ENCODE measurements at regions not wholly inside any gene's neighbourhood (a gene's known extent, or its start where the extent isn't known, plus 50 kb on each side); places are given as distances from the start of the nearest gene placed in this dataset.

DNA sequence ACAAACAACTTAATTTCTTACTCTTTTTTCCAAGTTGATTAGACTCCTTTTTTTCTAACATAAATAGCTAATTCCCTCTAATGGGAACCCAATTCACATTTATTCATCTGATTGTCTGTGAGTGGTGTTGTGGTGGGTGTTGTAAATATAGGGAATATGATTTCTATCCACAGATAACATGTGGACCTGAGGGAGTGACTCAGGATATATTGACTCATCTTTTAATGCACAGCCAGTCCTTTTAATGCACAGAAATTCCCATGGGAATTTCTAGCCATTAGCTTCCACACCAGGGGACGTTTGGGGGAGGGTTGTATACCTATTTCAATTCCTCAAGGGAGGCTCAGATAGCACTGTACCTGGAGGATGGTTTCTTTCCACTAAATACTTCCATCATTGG lies 1339.6 kb upstream of the LRRTM1 start:
- H3K27ac ChIP-seq = no peak overlapping the region
- FAIRE-seq (no peak), DNase-seq (ENCODE audit: low read depth in 1 of 2, low spot score in 1 of 2) (no peak), ATAC-seq (no peak)
- ChIA-PET POLR2A (no interaction called here), CTCF (no interaction called here)
- H3K4me2 ChIP-seq = no peak overlapping the region
- no peaks in the 10 kb centered on the region for H3K4me1 ChIP-seq
- no peak overlapping the region for H3K4me3 ChIP-seq
- H3K9me3 ChIP-seq = peaks cover 14% of the 10 kb centered on the region; the same call in 2 of the 3 replicates
- WGBS (ENCODE audit: missing lambda C conversion rate) = 6% methylated on average over 1 of the region's 1 CpG
- TF ChIP-seq CBX2 (IDR thresholded peaks at IDR 0.05; ENCODE audit: borderline replicate concordance, low read depth) (no peak), EHF (CRISPR knock-in tag; IDR thresholded peaks at IDR 0.05) (no peak), NR3C1 (IDR thresholded peaks at IDR 0.05) (no peak), MYC (IDR thresholded peaks at IDR 0.05; ENCODE audit: borderline replicate concordance, low read length) (no peak)

- no peak for FAIRE-seq
- DNase-seq (ENCODE audit: low read depth in 1 of 2, low spot score in 1 of 2) = no peak
- no peak overlapping the region for H3K4me3 ChIP-seq
- TF ChIP-seq BCL3 (IDR thresholded peaks at IDR 0.05) (no peak), ZNF302 (CRISPR knock-in tag; IDR thresholded peaks at IDR 0.05) (no peak), MAFK (IDR thresholded peaks at IDR 0.05; ENCODE audit: partially characterized antibody) (no peak), EHF (CRISPR knock-in tag; IDR thresholded peaks at IDR 0.05) (no peak), KDM5A (IDR thresholded peaks at IDR 0.05) (no peak), TP53 (CRISPR knock-in tag; IDR thresholded peaks at IDR 0.05) (no peak), MAZ (IDR thresholded peaks at IDR 0.05; ENCODE audit: borderline replicate concordance, low read depth, low read length) (no peak), HOXA7 (CRISPR knock-in tag; IDR thresholded peaks at IDR 0.05) (no peak), CEBPB (IDR thresholded peaks at IDR 0.05) (no peak), CBX8 (IDR thresholded peaks at IDR 0.05) (no peak), CHD4 (IDR thresholded peaks at IDR 0.05; ENCODE audit: borderline replicate concordance) (no peak), PBX3 (IDR thresholded peaks at IDR 0.05) (no peak), HEYL (CRISPR knock-in tag; IDR thresholded peaks at IDR 0.05) (no peak)
- TF ChIP-seq, protein P1, sequence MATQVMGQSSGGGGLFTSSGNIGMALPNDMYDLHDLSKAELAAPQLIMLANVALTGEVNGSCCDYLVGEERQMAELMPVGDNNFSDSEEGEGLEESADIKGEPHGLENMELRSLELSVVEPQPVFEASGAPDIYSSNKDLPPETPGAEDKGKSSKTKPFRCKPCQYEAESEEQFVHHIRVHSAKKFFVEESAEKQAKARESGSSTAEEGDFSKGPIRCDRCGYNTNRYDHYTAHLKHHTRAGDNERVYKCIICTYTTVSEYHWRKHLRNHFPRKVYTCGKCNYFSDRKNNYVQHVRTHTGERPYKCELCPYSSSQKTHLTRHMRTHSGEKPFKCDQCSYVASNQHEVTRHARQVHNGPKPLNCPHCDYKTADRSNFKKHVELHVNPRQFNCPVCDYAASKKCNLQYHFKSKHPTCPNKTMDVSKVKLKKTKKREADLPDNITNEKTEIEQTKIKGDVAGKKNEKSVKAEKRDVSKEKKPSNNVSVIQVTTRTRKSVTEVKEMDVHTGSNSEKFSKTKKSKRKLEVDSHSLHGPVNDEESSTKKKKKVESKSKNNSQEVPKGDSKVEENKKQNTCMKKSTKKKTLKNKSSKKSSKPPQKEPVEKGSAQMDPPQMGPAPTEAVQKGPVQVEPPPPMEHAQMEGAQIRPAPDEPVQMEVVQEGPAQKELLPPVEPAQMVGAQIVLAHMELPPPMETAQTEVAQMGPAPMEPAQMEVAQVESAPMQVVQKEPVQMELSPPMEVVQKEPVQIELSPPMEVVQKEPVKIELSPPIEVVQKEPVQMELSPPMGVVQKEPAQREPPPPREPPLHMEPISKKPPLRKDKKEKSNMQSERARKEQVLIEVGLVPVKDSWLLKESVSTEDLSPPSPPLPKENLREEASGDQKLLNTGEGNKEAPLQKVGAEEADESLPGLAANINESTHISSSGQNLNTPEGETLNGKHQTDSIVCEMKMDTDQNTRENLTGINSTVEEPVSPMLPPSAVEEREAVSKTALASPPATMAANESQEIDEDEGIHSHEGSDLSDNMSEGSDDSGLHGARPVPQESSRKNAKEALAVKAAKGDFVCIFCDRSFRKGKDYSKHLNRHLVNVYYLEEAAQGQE (IDR thresholded peaks at IDR 0.05) = no peak
- no peaks in the 10 kb centered on the region for H3K4me1 ChIP-seq
- H3K4me2 ChIP-seq = no peak overlapping the region
- ATAC-seq = no peak
- H3K9me3 ChIP-seq = peaks cover 5% of the 10 kb centered on the region; the same call in 2 of the 3 replicates
- ChIA-PET POLR2A (no interaction called here), CTCF (no interaction called here)
- 31% methylated on average over 2 of the region's 2 CpGs for WGBS (ENCODE audit: missing lambda C conversion rate)
- no peak overlapping the region for H3K27ac ChIP-seq
Observed at GRCh38 chr2:81624825-81625224, 1320.3 kb upstream of the LRRTM1 start.

GRCh38 chr2:81600088-81600487 lies 1295.5 kb upstream of the LRRTM1 start:
- WGBS (ENCODE audit: missing lambda C conversion rate) = 4% methylated on average over 1 of the region's 1 CpG
- Histone ChIP-seq H3K4me2 (no peak overlapping the region), H3K9me3 (0 out of 3 replicates have a peak, but pooled peaks cover 2% of the 10 kb centered on the region), H3K4me1 (no peaks in the 10 kb centered on the region), H3K27ac (no peak overlapping the region), H3K4me3 (no peak overlapping the region)
- FAIRE-seq (no peak), ATAC-seq (no peak), DNase-seq (ENCODE audit: low read depth in 1 of 2, low spot score in 1 of 2) (no peak)
- ChIA-PET CTCF (no interaction called here), POLR2A (no interaction called here)
- TF ChIP-seq PHF8 (IDR thresholded peaks at IDR 0.05; ENCODE audit: borderline replicate concordance, low read depth) (no peak), JUN (IDR thresholded peaks at IDR 0.05) (no peak), ZNF302 (CRISPR knock-in tag; IDR thresholded peaks at IDR 0.05) (no peak), HOXB13 (CRISPR knock-in tag; IDR thresholded peaks at IDR 0.05; ENCODE audit: low read depth) (no peak), HEYL (CRISPR knock-in tag; IDR thresholded peaks at IDR 0.05) (no peak)
